Stomach (tissue), 8 donors: ENCODE measurements at regions not wholly inside any gene's neighbourhood (a gene's known extent, or its start where the extent isn't known, plus 50 kb on each side); places are given as distances from the start of the nearest gene placed in this dataset.

Experiments
- DNase-seq, 2 donors: peaks; one replicate each; pipeline versions ENCODE4 v3.0.0 to v3.0.0-alpha.2; 2013 to 2019
- H3K27ac ChIP-seq, 5 donors: fragments of 200-600 bp in 4 of 5; sonication (generic) in 4 of 5; one replicate each; pipeline ENCODE4 v1.5.1; 2013 to 2019; ENCODE audit warnings: mild to moderate bottlenecking in 1 of 5, moderate library complexity in 1 of 5
- H3K27me3 ChIP-seq, 3 donors: fragments of 200-600 bp; sonication (generic); one replicate each; pipeline ENCODE4 v1.5.1; 2017 to 2019; ENCODE audit warnings: mixed run types in 1 of 3
- H3K36me3 ChIP-seq, 4 donors: fragments of 200-600 bp; sonication (generic); 1 replicate in 3 of 4; 2 replicates in 1 of 4; pipeline ENCODE4 v1.5.1; 2016 to 2019
- H3K4me1 ChIP-seq, 4 donors: fragments of 200-600 bp; sonication (generic); one replicate each; pipeline ENCODE4 v1.5.1; 2016 to 2019
- H3K4me3 ChIP-seq, 4 donors: fragments of 200-600 bp; sonication (generic) in 3 of 4; one replicate each; pipeline ENCODE4 v1.5.1; 2016 to 2019; ENCODE audit warnings: mild to moderate bottlenecking in 1 of 4
- H3K9me3 ChIP-seq, 4 donors: fragments of 200-600 bp; sonication (generic); one replicate each; pipeline ENCODE4 v1.5.1; 2016 to 2019
- EP300 ChIP-seq: sonication (generic); formaldehyde crosslinking; IDR thresholded peaks from one replicate; pipeline ENCODE4 v1.6.1; 2017; ENCODE audit warnings: antibody characterized with exemption
- POLR2A ChIP-seq, 4 donors: fragments of 450-650 bp; IDR thresholded peaks; one replicate each; pipeline ENCODE4 v1.6.1; 2016; ENCODE audit warnings: antibody characterized with exemption in 4 of 4, control low read depth in 2 of 4, mild to moderate bottlenecking in 1 of 4, moderate library complexity in 1 of 4
- POLR2AphosphoS5 ChIP-seq, 3 donors: sonication (generic); formaldehyde crosslinking; IDR thresholded peaks; one replicate each; pipeline ENCODE4 v1.6.1; 2016; ENCODE audit warnings: antibody characterized with exemption in 3 of 3
- WGBS, 5 donors: extraction: QIAGEN DNeasy Blood & Tissue Kit in 3 of 5; methylation state at CpG; one replicate each; pipeline versions ENCODE4 v1.1.5 to v1.1.7; 2013 to 2018; 5-methylcytosine and 5-hydroxymethylcytosine counted together
- intact Hi-C: fragments of 100-400 bp; cut with DNase I; formaldehyde crosslinking; loops from one replicate; pipeline ENCODE4 v1.15.1; 2023; ENCODE audit warnings: low total_unique reads
- TF ChIP-seq, protein P1 (sequence below), 7 experiments: fragments of 450-650 bp in 4 of 7; fragments of 200-600 bp in 3 of 7; sonication (generic) in 3 of 7; IDR thresholded peaks; one replicate each; pipeline ENCODE4 v1.5.1; 2016 to 2019; ENCODE audit warnings: antibody characterized with exemption in 7 of 7, control low read depth in 2 of 7, mild to moderate bottlenecking in 1 of 7
- donor health status: healthy with polysubstance abuse.
- donor health status: Bipolar disorder and iron deficiency.
- donor health status: healthy.

GRCh38 chr1:188270497-188270896 is 1441.7 kb downstream of the PLA2G4A start:
- H3K4me1 ChIP-seq, result no peaks in the 10 kb centered on the region
- H3K27ac ChIP-seq, result no peak overlapping the region
- no peak overlapping the region for H3K4me3 ChIP-seq
- no peak for DNase-seq
- no peaks in the 10 kb centered on the region for H3K36me3 ChIP-seq
- H3K27me3 ChIP-seq, result no peaks in the 10 kb centered on the region
- TF ChIP-seq, protein P1, sequence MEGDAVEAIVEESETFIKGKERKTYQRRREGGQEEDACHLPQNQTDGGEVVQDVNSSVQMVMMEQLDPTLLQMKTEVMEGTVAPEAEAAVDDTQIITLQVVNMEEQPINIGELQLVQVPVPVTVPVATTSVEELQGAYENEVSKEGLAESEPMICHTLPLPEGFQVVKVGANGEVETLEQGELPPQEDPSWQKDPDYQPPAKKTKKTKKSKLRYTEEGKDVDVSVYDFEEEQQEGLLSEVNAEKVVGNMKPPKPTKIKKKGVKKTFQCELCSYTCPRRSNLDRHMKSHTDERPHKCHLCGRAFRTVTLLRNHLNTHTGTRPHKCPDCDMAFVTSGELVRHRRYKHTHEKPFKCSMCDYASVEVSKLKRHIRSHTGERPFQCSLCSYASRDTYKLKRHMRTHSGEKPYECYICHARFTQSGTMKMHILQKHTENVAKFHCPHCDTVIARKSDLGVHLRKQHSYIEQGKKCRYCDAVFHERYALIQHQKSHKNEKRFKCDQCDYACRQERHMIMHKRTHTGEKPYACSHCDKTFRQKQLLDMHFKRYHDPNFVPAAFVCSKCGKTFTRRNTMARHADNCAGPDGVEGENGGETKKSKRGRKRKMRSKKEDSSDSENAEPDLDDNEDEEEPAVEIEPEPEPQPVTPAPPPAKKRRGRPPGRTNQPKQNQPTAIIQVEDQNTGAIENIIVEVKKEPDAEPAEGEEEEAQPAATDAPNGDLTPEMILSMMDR (IDR thresholded peaks at IDR 0.05), result no peak
- TF ChIP-seq POLR2A (IDR thresholded peaks at IDR 0.05), result no peak
- no peak for TF ChIP-seq EP300
- TF ChIP-seq POLR2AphosphoS5 (IDR thresholded peaks at IDR 0.05), result no peak
- H3K9me3 ChIP-seq, result peaks cover 0 to 8% (median 3%) of the 10 kb centered on the region in 4 donors
- 79 to 93% (median 85%) methylated on average over 1 of the region's 1 CpG for WGBS, 5 donors
- intact Hi-C loops, result no loop called here

DNA sequence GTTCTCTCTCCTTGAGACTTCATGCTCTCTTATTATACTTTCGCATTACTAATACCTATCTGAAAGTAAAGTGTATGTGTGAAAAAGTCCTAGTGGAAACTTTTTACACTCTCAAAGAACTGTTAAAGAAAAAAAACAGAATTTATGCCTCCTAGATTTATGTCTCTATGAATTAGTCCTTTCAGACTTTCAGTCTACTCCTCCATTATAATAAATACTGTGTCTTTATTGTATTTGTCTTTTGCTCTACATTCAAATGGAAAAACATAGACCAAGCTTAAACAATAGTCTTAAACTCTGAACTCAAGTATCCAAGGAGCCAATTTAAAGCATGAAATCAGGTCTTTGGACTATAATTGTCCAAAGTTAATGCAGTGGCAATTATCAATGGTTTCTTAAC is 1449.0 kb downstream of the PLA2G4A start:
- H3K27me3 ChIP-seq, result no peaks in the 10 kb centered on the region
- H3K4me1 ChIP-seq, result no peaks in the 10 kb centered on the region
- WGBS, 5 donors, result 91 to 100% (median 98%) methylated on average over 1 of the region's 1 CpG
- no peak overlapping the region for H3K27ac ChIP-seq
- H3K4me3 ChIP-seq, result no peak overlapping the region
- intact Hi-C loops, result no loop called here
- no peaks in the 10 kb centered on the region for H3K9me3 ChIP-seq
- no peak for DNase-seq
- TF ChIP-seq, protein P1 (IDR thresholded peaks at IDR 0.05), result no peak
- TF ChIP-seq POLR2A (IDR thresholded peaks at IDR 0.05), result no peak
- TF ChIP-seq POLR2AphosphoS5 (IDR thresholded peaks at IDR 0.05), result no peak
- TF ChIP-seq EP300, result no peak
- no peaks in the 10 kb centered on the region for H3K36me3 ChIP-seq

- no peaks in the 10 kb centered on the region for H3K4me1 ChIP-seq
- TF ChIP-seq EP300 (no peak), POLR2AphosphoS5 (IDR thresholded peaks at IDR 0.05) (no peak), POLR2A (IDR thresholded peaks at IDR 0.05) (no peak)
- TF ChIP-seq, protein P1 (IDR thresholded peaks at IDR 0.05), result no peak
- no peaks in the 10 kb centered on the region for H3K36me3 ChIP-seq
- no peak overlapping the region for H3K4me3 ChIP-seq
- intact Hi-C loops, result no loop called here
- 43 to 64% (median 57%) methylated on average over 3 of the region's 3 CpGs for WGBS, 5 donors
- no peak for DNase-seq
- no peaks in the 10 kb centered on the region for H3K9me3 ChIP-seq
- H3K27me3 ChIP-seq, result no peaks in the 10 kb centered on the region
- no peak overlapping the region for H3K27ac ChIP-seq
Measured at GRCh38 chr1:188281921-188282320, 1453.2 kb downstream of the PLA2G4A start.

GRCh38 chr1:188295157-188295556 is 1466.4 kb downstream of the PLA2G4A start:
- WGBS, 5 donors, result 75 to 90% (median 79%) methylated on average over 1 of the region's 1 CpG
- no peak for DNase-seq
- TF ChIP-seq, protein P1 (IDR thresholded peaks at IDR 0.05), result no peak
- TF ChIP-seq POLR2AphosphoS5 (IDR thresholded peaks at IDR 0.05) (no peak), POLR2A (IDR thresholded peaks at IDR 0.05) (no peak), EP300 (no peak)
- Histone ChIP-seq H3K36me3 (no peaks in the 10 kb centered on the region), H3K27ac (no peak overlapping the region), H3K27me3 (no peaks in the 10 kb centered on the region), H3K4me3 (no peak overlapping the region), H3K4me1 (no peaks in the 10 kb centered on the region), H3K9me3 (peaks cover 0 to 8% (median 0%) of the 10 kb centered on the region in 4 donors)
- intact Hi-C loops, result no loop called here
